ENCODE measurements at regions not wholly inside any gene's neighbourhood (a gene's known extent, or its start where the extent isn't known, plus 50 kb on each side); places are given as distances from the start of the nearest gene placed in this dataset.
"Not testable (repeated sequence)": the region's sequence is repeated elsewhere in the genome, so short reads cannot be mapped to it uniquely, and the experiment has no call there.

DNA sequence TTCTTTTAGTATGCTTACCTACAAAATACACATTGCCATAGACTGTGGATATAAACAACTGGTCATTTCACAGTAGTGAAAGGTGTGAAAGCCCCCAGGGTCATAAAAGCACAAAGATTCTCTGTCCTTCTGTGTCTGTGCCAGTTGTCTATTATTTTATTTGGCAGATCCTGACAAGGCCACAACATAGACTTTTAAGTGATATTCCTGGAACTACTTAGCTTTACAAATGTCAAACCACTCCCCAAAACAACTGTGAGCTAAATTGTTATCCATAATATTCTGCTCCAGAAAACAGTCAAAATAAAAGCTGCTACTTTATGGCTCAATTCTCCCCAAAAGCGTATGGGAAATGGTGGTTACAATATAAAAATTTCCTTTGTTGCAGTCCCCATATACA is 172.1 kb downstream of the SEC23A start:
- ATAC-seq (ENCODE audit: low read depth) (no peak), DNase-seq (no peak)
- POLR2A ChIA-PET: no interaction called here
- Mint-ChIP-seq H3K4me3 (no peak overlapping the region), H3K4me1 (no peaks in the 10 kb centered on the region), H3K27ac (no peak overlapping the region), H3K9me3 (peaks cover 4% of the 10 kb centered on the region), H3K36me3 (ENCODE audit: low read depth) (no peaks in the 10 kb centered on the region), H3K27me3 (peaks cover 7% of the 10 kb centered on the region)
- intact Hi-C loops (cut with micrococcal nuclease): no loop called here
- CTCF ChIA-PET: no interaction called here
- TF ChIP-seq CTCF (IDR thresholded peaks at IDR 0.05): no peak

DNA sequence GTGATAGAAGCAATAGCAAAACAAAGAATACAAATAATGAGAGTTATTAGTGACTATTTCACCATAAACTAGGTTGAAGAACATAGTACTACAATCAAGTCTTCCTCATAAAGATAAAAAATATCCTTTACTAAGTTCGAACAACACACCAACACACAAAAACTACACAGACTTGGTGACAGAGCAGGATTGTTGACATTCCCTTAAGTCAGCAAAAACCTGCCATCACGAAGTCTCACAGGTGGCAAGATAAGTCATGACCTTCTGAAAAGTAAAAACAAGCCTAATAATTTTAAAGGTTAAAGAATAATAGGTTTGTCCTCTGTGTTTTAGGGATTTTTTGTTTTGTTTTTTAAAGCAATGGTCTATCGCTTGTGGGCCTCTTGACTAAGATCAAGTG is 173.0 kb downstream of the SEC23A start:
- no peak for DNase-seq
- H3K9me3 Mint-ChIP-seq: peaks cover 4% of the 10 kb centered on the region
- H3K27me3 Mint-ChIP-seq: peaks cover 7% of the 10 kb centered on the region
- no peaks in the 10 kb centered on the region for H3K36me3 Mint-ChIP-seq (ENCODE audit: low read depth)
- no peak overlapping the region for H3K27ac Mint-ChIP-seq
- ChIA-PET CTCF (no interaction called here), POLR2A (no interaction called here)
- H3K4me3 Mint-ChIP-seq: no peak overlapping the region
- ATAC-seq (ENCODE audit: low read depth): no peak
- no peak for TF ChIP-seq CTCF (IDR thresholded peaks at IDR 0.05)
- no peaks in the 10 kb centered on the region for H3K4me1 Mint-ChIP-seq
- intact Hi-C loops (cut with micrococcal nuclease): no loop called here

DNA sequence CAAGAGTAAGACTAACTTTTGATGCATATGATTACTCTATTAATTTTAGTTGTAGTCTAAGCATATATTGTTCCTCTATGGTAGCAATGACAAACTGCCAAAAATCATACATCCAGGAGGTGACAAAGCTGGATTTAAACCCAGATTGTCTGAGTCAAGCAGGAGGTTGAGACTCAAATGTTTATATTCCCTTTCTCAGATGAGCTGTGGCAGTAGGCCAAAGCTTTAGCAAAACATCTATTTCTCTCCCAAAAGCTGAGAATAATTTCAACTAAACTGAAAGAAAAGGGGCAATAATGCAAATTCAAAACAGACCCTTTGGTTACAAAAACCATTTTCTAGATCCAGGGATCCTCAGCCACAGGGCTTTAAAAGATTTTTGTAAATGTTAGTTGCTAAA is 173.6 kb downstream of the SEC23A start:
- H3K4me3 Mint-ChIP-seq: no peak overlapping the region
- TF ChIP-seq CTCF (IDR thresholded peaks at IDR 0.05): no peak
- POLR2A ChIA-PET: no interaction called here
- no peaks in the 10 kb centered on the region for H3K36me3 Mint-ChIP-seq (ENCODE audit: low read depth)
- CTCF ChIA-PET: no interaction called here
- H3K27ac Mint-ChIP-seq: no peak overlapping the region
- peaks cover 7% of the 10 kb centered on the region for H3K27me3 Mint-ChIP-seq
- no peaks in the 10 kb centered on the region for H3K4me1 Mint-ChIP-seq
- ATAC-seq (ENCODE audit: low read depth): no peak
- H3K9me3 Mint-ChIP-seq: peaks cover 4% of the 10 kb centered on the region
- intact Hi-C loops (cut with micrococcal nuclease): no loop called here
- DNase-seq: no peak

- H3K27me3 Mint-ChIP-seq; H3K4me3 Mint-ChIP-seq; CTCF ChIA-PET; H3K9me3 Mint-ChIP-seq; POLR2A ChIA-PET; ATAC-seq (ENCODE audit: low read depth); H3K27ac Mint-ChIP-seq; intact Hi-C loops (cut with micrococcal nuclease); H3K36me3 Mint-ChIP-seq (ENCODE audit: low read depth); H3K4me1 Mint-ChIP-seq; DNase-seq: not testable (repeated sequence)
Measured at GRCh38 chr14:38921893-38922292, 181.1 kb downstream of the SEC23A start.

GRCh38 chr14:38915125-38915524 is 187.9 kb downstream of the SEC23A start:
- CTCF ChIA-PET: no interaction called here
- ATAC-seq (ENCODE audit: low read depth): no peak
- no peak overlapping the region for H3K27ac Mint-ChIP-seq
- POLR2A ChIA-PET: no interaction called here
- H3K9me3 Mint-ChIP-seq: peaks cover 8% of the 10 kb centered on the region
- H3K36me3 Mint-ChIP-seq (ENCODE audit: low read depth): no peaks in the 10 kb centered on the region
- peaks cover 10% of the 10 kb centered on the region for H3K27me3 Mint-ChIP-seq
- TF ChIP-seq CTCF (IDR thresholded peaks at IDR 0.05): no peak
- DNase-seq: no peak
- intact Hi-C loops (cut with micrococcal nuclease): no loop called here
- no peaks in the 10 kb centered on the region for H3K4me1 Mint-ChIP-seq
- H3K4me3 Mint-ChIP-seq: no peak overlapping the region

GRCh38 chr14:38910092-38910491 is 192.9 kb downstream of the SEC23A start:
- ChIA-PET CTCF (no interaction called here), POLR2A (no interaction called here)
- Mint-ChIP-seq H3K27me3 (peaks cover 9% of the 10 kb centered on the region), H3K36me3 (ENCODE audit: low read depth) (no peaks in the 10 kb centered on the region), H3K27ac (no peak overlapping the region), H3K4me3 (no peak overlapping the region), H3K4me1 (no peaks in the 10 kb centered on the region), H3K9me3 (no peaks in the 10 kb centered on the region)
- no peak for DNase-seq
- ATAC-seq (ENCODE audit: low read depth): no peak
- intact Hi-C loops (cut with micrococcal nuclease): no loop called here
- no peak for TF ChIP-seq CTCF (IDR thresholded peaks at IDR 0.05)

Measured in activated B cell treated with CpG ODN at 0.5 μM for 24 hours (primary cell).